Sigmoid colon (tissue), 3 donors: ENCODE measurements at regions not wholly inside any gene's neighbourhood (a gene's known extent, or its start where the extent isn't known, plus 50 kb on each side); places are given as distances from the start of the nearest gene placed in this dataset.

Experiments
- POLR2A ChIP-seq, 2 donors: fragments of 450-650 bp; IDR thresholded peaks; one replicate each; pipeline ENCODE4 v1.6.1; 2016; ENCODE audit warnings: antibody characterized with exemption in 2 of 2, mild to moderate bottlenecking in 2 of 2, moderate library complexity in 2 of 2
- TF ChIP-seq, protein P1 (sequence below), 4 experiments: fragments of 450-650 bp in 3 of 4; fragments of 200-600 bp in 1 of 4; IDR thresholded peaks; one replicate each; pipeline ENCODE4 v1.5.1; 2016 to 2019; ENCODE audit warnings: antibody characterized with exemption in 4 of 4, mild to moderate bottlenecking in 3 of 4, moderate library complexity in 2 of 4

DNA sequence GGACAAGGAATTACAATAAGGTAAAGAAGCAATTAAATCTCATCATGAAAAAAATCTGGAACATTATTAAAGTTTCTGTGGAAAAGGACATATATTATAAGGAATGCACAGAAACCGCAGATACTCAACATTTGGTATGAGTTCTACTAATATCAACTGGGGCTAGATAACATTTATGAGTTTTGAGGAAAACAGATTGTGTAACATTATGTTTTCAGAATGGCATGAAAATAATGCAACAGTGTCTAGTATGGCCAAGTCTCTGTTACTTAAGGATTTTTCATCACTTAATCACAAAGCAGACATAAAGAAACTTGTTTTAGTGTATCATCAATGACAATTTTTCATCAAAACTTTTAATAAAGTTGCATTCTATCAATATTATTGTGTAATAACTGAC is 785.0 kb downstream of the GLUD2 start:
- TF ChIP-seq, protein P1, sequence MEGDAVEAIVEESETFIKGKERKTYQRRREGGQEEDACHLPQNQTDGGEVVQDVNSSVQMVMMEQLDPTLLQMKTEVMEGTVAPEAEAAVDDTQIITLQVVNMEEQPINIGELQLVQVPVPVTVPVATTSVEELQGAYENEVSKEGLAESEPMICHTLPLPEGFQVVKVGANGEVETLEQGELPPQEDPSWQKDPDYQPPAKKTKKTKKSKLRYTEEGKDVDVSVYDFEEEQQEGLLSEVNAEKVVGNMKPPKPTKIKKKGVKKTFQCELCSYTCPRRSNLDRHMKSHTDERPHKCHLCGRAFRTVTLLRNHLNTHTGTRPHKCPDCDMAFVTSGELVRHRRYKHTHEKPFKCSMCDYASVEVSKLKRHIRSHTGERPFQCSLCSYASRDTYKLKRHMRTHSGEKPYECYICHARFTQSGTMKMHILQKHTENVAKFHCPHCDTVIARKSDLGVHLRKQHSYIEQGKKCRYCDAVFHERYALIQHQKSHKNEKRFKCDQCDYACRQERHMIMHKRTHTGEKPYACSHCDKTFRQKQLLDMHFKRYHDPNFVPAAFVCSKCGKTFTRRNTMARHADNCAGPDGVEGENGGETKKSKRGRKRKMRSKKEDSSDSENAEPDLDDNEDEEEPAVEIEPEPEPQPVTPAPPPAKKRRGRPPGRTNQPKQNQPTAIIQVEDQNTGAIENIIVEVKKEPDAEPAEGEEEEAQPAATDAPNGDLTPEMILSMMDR (IDR thresholded peaks at IDR 0.05) = no peak
- no peak for TF ChIP-seq POLR2A (IDR thresholded peaks at IDR 0.05)
